SJCRH30 (cell line): ENCODE measurements at regions not wholly inside any gene's neighbourhood (a gene's known extent, or its start where the extent isn't known, plus 50 kb on each side); places are given as distances from the start of the nearest gene placed in this dataset.
"Not testable (repeated sequence)": the region's sequence is repeated elsewhere in the genome, so short reads cannot be mapped to it uniquely, and the experiment has no call there.

Source experiments
- DNase-seq, 2 experiments: peaks; one replicate each; pipeline ENCODE4 v3.0.0-alpha.2; 2015 to 2020
- H3K27ac ChIP-seq: fragments of 250-450 bp; sonication (Bioruptor Pico); 2 replicates; pipeline ENCODE4 v1.5.1; 2020; ENCODE audit warnings: mild to moderate bottlenecking, moderate library complexity
- H3K27me3 ChIP-seq: fragments of 250-450 bp; sonication (Bioruptor Pico); 2 replicates; pipeline ENCODE4 v1.5.1; 2020; ENCODE audit warnings: mild to moderate bottlenecking, moderate library complexity
- H3K36me3 ChIP-seq: fragments of 250-450 bp; sonication (Bioruptor Pico); 2 replicates; pipeline ENCODE4 v1.5.1; 2020; ENCODE audit warnings: mild to moderate bottlenecking, moderate library complexity
- H3K4me1 ChIP-seq: fragments of 250-450 bp; sonication (Bioruptor Pico); 2 replicates; pipeline ENCODE4 v1.5.1; 2020; ENCODE audit warnings: mild to moderate bottlenecking, moderate library complexity
- H3K4me3 ChIP-seq: fragments of 250-450 bp; sonication (Bioruptor Pico); 2 replicates; pipeline ENCODE4 v1.5.1; 2020; ENCODE audit warnings: mild to moderate bottlenecking, moderate library complexity
- H3K9me3 ChIP-seq: fragments of 250-450 bp; sonication (Bioruptor Pico); replicated peaks from 2 replicates; pipeline ENCODE4 v1.5.1; 2020; ENCODE audit warnings: mild to moderate bottlenecking, moderate library complexity

GRCh38 chr9:124134526-124134925 lies 123.0 kb downstream of the LHX2 start:
- DNase-seq: no peak
- H3K27ac ChIP-seq: no peak overlapping the region
- H3K36me3 ChIP-seq: no peaks in the 10 kb centered on the region
- H3K4me1 ChIP-seq: no peaks in the 10 kb centered on the region
- no peaks in the 10 kb centered on the region for H3K27me3 ChIP-seq
- H3K4me3 ChIP-seq: no peak overlapping the region
- no peaks in the 10 kb centered on the region for H3K9me3 ChIP-seq

- Histone ChIP-seq H3K4me1 (no peaks in the 10 kb centered on the region), H3K36me3 (no peaks in the 10 kb centered on the region), H3K27ac (no peak overlapping the region), H3K9me3 (no peaks in the 10 kb centered on the region), H3K27me3 (no peaks in the 10 kb centered on the region), H3K4me3 (no peak overlapping the region)
- no peak for DNase-seq
These were observed 121.9 kb upstream of the NEK6 start for GRCh38 chr9:124135813-124136365.

- no peak overlapping the region for H3K4me3 ChIP-seq
- H3K36me3 ChIP-seq: no peaks in the 10 kb centered on the region
- H3K27me3 ChIP-seq: no peaks in the 10 kb centered on the region
- no peaks in the 10 kb centered on the region for H3K4me1 ChIP-seq
- no peak for DNase-seq
- no peaks in the 10 kb centered on the region for H3K9me3 ChIP-seq
- H3K27ac ChIP-seq: no peak overlapping the region
These were observed 120.5 kb upstream of the NEK6 start for GRCh38 chr9:124137009-124137943.

GRCh38 chr9:124137944-124138335 lies 119.8 kb upstream of the NEK6 start:
- Histone ChIP-seq H3K9me3 (no peaks in the 10 kb centered on the region), H3K36me3 (no peaks in the 10 kb centered on the region), H3K4me1 (no peaks in the 10 kb centered on the region), H3K27me3 (no peaks in the 10 kb centered on the region), H3K27ac (no peak overlapping the region), H3K4me3 (no peak overlapping the region)
- DNase-seq: no peak

- no peaks in the 10 kb centered on the region for H3K4me1 ChIP-seq
- no peak for DNase-seq
- no peaks in the 10 kb centered on the region for H3K9me3 ChIP-seq
- no peak overlapping the region for H3K27ac ChIP-seq
- H3K27me3 ChIP-seq: no peaks in the 10 kb centered on the region
- no peak overlapping the region for H3K4me3 ChIP-seq
- H3K36me3 ChIP-seq: no peaks in the 10 kb centered on the region
These were observed 118.7 kb upstream of the NEK6 start for GRCh38 chr9:124139001-124139400.

- DNase-seq: no peak
- no peak overlapping the region for H3K27ac ChIP-seq
These were observed 116.7 kb upstream of the NEK6 start for GRCh38 chr9:124140941-124141568.

GRCh38 chr9:124144561-124145123 lies 113.1 kb upstream of the NEK6 start:
- H3K4me1 ChIP-seq, H3K4me3 ChIP-seq, H3K27me3 ChIP-seq, H3K36me3 ChIP-seq, H3K27ac ChIP-seq, H3K9me3 ChIP-seq, DNase-seq: not testable (repeated sequence)

More at GRCh38 chr9:124140941-124141568, 116.7 kb upstream of the NEK6 start:
- Histone ChIP-seq H3K27me3 (no peaks in the 10 kb centered on the region), H3K9me3 (no peaks in the 10 kb centered on the region), H3K4me1 (no peaks in the 10 kb centered on the region), H3K36me3 (no peaks in the 10 kb centered on the region), H3K4me3 (no peak overlapping the region)

- no peaks in the 10 kb centered on the region for H3K9me3 ChIP-seq
- H3K4me1 ChIP-seq: no peaks in the 10 kb centered on the region
- H3K27me3 ChIP-seq: no peaks in the 10 kb centered on the region
- H3K4me3 ChIP-seq: no peak overlapping the region
- H3K27ac ChIP-seq: no peak overlapping the region
- H3K36me3 ChIP-seq: no peaks in the 10 kb centered on the region
- no peak for DNase-seq
These were observed 111.7 kb upstream of the NEK6 start for GRCh38 chr9:124146031-124146561.

GRCh38 chr9:124149992-124150391 lies 107.8 kb upstream of the NEK6 start:
- Histone ChIP-seq H3K4me1 (no peaks in the 10 kb centered on the region), H3K27me3 (no peaks in the 10 kb centered on the region), H3K27ac (no peak overlapping the region), H3K9me3 (no peaks in the 10 kb centered on the region), H3K36me3 (no peaks in the 10 kb centered on the region), H3K4me3 (no peak overlapping the region)
- DNase-seq: peak; percentile 27 to 59

GRCh38 chr9:124163760-124164255 lies 93.9 kb upstream of the NEK6 start:
- peaks cover 3% of the 10 kb centered on the region; the same call in 1 of the 2 replicates for H3K27me3 ChIP-seq
- H3K4me3 ChIP-seq: no peak overlapping the region

GRCh38 chr9:124164811-124165210 lies 92.9 kb upstream of the NEK6 start:
- no peak overlapping the region for H3K4me3 ChIP-seq
- H3K9me3 ChIP-seq: no peaks in the 10 kb centered on the region; the same call in none of the 2 replicates
- no peaks in the 10 kb centered on the region for H3K36me3 ChIP-seq
- no peak for DNase-seq
- H3K27me3 ChIP-seq: peaks cover 3% of the 10 kb centered on the region; the same call in 1 of the 2 replicates
- H3K27ac ChIP-seq: no peak overlapping the region
- H3K4me1 ChIP-seq: no peaks in the 10 kb centered on the region

More at GRCh38 chr9:124163760-124164255, 93.9 kb upstream of the NEK6 start:
- DNase-seq: no peak
- Histone ChIP-seq H3K36me3 (no peaks in the 10 kb centered on the region), H3K27ac (no peak overlapping the region), H3K9me3 (no peaks in the 10 kb centered on the region; the same call in none of the 2 replicates), H3K4me1 (no peaks in the 10 kb centered on the region)

GRCh38 chr9:124174433-124174832 lies 83.3 kb upstream of the NEK6 start:
- no peaks in the 10 kb centered on the region for H3K36me3 ChIP-seq
- H3K27ac ChIP-seq: no peak overlapping the region
- H3K9me3 ChIP-seq: no peaks in the 10 kb centered on the region
- H3K27me3 ChIP-seq: no peaks in the 10 kb centered on the region
- H3K4me3 ChIP-seq: no peak overlapping the region
- no peaks in the 10 kb centered on the region for H3K4me1 ChIP-seq
- DNase-seq: no peak

GRCh38 chr9:124177522-124177921 lies 80.2 kb upstream of the NEK6 start:
- H3K27me3 ChIP-seq, H3K36me3 ChIP-seq, H3K27ac ChIP-seq: not testable (repeated sequence)

GRCh38 chr9:124179196-124180071 lies 78.3 kb upstream of the NEK6 start:
- Histone ChIP-seq H3K27me3 (no peaks in the 10 kb centered on the region), H3K4me3 (no peak overlapping the region), H3K4me1 (no peaks in the 10 kb centered on the region), H3K36me3 (no peaks in the 10 kb centered on the region), H3K9me3 (0 out of 2 replicates have a peak, but pooled peaks cover 3% of the 10 kb centered on the region), H3K27ac (no peak overlapping the region)
- no peak for DNase-seq

More at GRCh38 chr9:124177522-124177921, 80.2 kb upstream of the NEK6 start:
- H3K4me1 ChIP-seq, DNase-seq, H3K4me3 ChIP-seq, H3K9me3 ChIP-seq: not testable (repeated sequence)
